Panc1 (cell line): ENCODE measurements at regions not wholly inside any gene's neighbourhood (a gene's known extent, or its start where the extent isn't known, plus 50 kb on each side); places are given as distances from the start of the nearest gene placed in this dataset.
"Not testable (repeated sequence)": the region's sequence is repeated elsewhere in the genome, so short reads cannot be mapped to it uniquely, and the experiment has no call there.

ENCODE experiments used
- CTCF ChIP-seq: fragments of 450-650 bp; IDR thresholded peaks from 2 replicates; pipeline ENCODE4 v1.5.1; 2017; ENCODE audit warnings: mild to moderate bottlenecking
- POLR2AphosphoS5 ChIP-seq: IDR thresholded peaks from 2 replicates; pipeline ENCODE4 v1.6.1; 2012; ENCODE audit warnings: mild to moderate bottlenecking, low read depth, low read length, moderate library complexity
- TCF7L2 ChIP-seq: IDR thresholded peaks from 2 replicates; pipeline ENCODE4 v1.6.1; 2011; ENCODE audit warnings: mild to moderate bottlenecking, low read depth, low read length, inconsistent platforms

- TF ChIP-seq POLR2AphosphoS5, CTCF, TCF7L2: not testable (repeated sequence)
Measured at GRCh38 chr7:6939896-6940295, 113.8 kb upstream of the CCZ1B start.
